ENCODE measurements at regions not wholly inside any gene's neighbourhood (a gene's known extent, or its start where the extent isn't known, plus 50 kb on each side); places are given as distances from the start of the nearest gene placed in this dataset.

GRCh38 chr7:132034748-132035416 is 478.5 kb upstream of the PODXL start:
- no peak for TF ChIP-seq CTCF (IDR thresholded peaks at IDR 0.05)
- no peak for TF ChIP-seq POLR2A (IDR thresholded peaks at IDR 0.05)
